Liver (tissue), 8 donors: ENCODE measurements at regions not wholly inside any gene's neighbourhood (a gene's known extent, or its start where the extent isn't known, plus 50 kb on each side); places are given as distances from the start of the nearest gene placed in this dataset.

Experiments
- DNase-seq: peaks from one replicate; pipeline ENCODE4 v3.0.0-alpha.2; 2017; ENCODE audit warnings: low spot score
- H3K27ac ChIP-seq, 2 donors: one replicate each; pipeline ENCODE4 v1.7.0; 2013; ENCODE audit warnings: inconsistent platforms in 2 of 2, low read length in 2 of 2, control low read depth in 1 of 2, low read depth in 1 of 2, mild to moderate bottlenecking in 1 of 2
- H3K27me3 ChIP-seq, 4 donors: one replicate each; pipeline versions ENCODE4 v1.6.1 to v1.7.0; 2013; ENCODE audit warnings: low read length in 3 of 4, inconsistent platforms in 1 of 4, mild to moderate bottlenecking in 1 of 4, moderate library complexity in 1 of 4; ENCODE audit not compliant: control insufficient read depth in 4 of 4, insufficient read depth in 4 of 4
- H3K36me3 ChIP-seq, 4 donors: one replicate each; pipeline versions ENCODE4 v1.6.1 to v1.7.0; 2013; ENCODE audit warnings: low read length in 3 of 4, mild to moderate bottlenecking in 3 of 4, low read depth in 1 of 4, moderate library complexity in 1 of 4; ENCODE audit not compliant: control insufficient read depth in 4 of 4, insufficient read depth in 3 of 4
- H3K4me1 ChIP-seq, 4 donors: one replicate each; pipeline versions ENCODE4 v1.6.1 to v1.7.0; 2013; ENCODE audit warnings: low read length in 3 of 4, mild to moderate bottlenecking in 3 of 4, moderate library complexity in 1 of 4; ENCODE audit not compliant: control insufficient read depth in 4 of 4, insufficient read depth in 4 of 4
- H3K4me3 ChIP-seq, 3 donors: one replicate each; pipeline versions ENCODE4 v1.6.1 to v1.7.0; 2013; ENCODE audit warnings: low read length in 3 of 3, control low read depth in 1 of 3, low read depth in 1 of 3, mild to moderate bottlenecking in 1 of 3
- H3K9ac ChIP-seq, 2 donors: one replicate each; pipeline ENCODE4 v1.7.0; 2013; ENCODE audit warnings: low read length in 2 of 2, mild to moderate bottlenecking in 2 of 2, moderate library complexity in 2 of 2, control low read depth in 1 of 2, low read depth in 1 of 2
- H3K9me3 ChIP-seq, 4 donors: one replicate each; pipeline versions ENCODE4 v1.6.1 to v1.7.0; 2013; ENCODE audit warnings: low read length in 3 of 4; ENCODE audit not compliant: control insufficient read depth in 4 of 4
- FOXA1 ChIP-seq: IDR thresholded peaks from 2 replicates; pipeline ENCODE4 v1.6.1; 2016; ENCODE audit warnings: antibody characterized with exemption
- FOXA2 ChIP-seq: IDR thresholded peaks from 2 replicates; pipeline ENCODE4 v1.6.1; 2016; ENCODE audit warnings: antibody characterized with exemption
- GABPA ChIP-seq, 2 donors: IDR thresholded peaks in 1 of 2; conservative IDR thresholded peaks in 1 of 2; 2 replicates each; pipeline ENCODE4 v1.6.1; 2016; ENCODE audit warnings: antibody characterized with exemption in 2 of 2, mild to moderate bottlenecking in 1 of 2, moderate library complexity in 1 of 2
- HNF4G ChIP-seq: IDR thresholded peaks from 2 replicates; pipeline ENCODE4 v1.6.1; 2016; ENCODE audit warnings: antibody characterized with exemption
- JUND ChIP-seq, 2 donors: IDR thresholded peaks; 2 replicates each; pipeline ENCODE4 v1.6.1; 2016; ENCODE audit warnings: antibody characterized with exemption in 2 of 2
- NR2F2 ChIP-seq: IDR thresholded peaks from 2 replicates; pipeline ENCODE4 v1.6.1; 2016; ENCODE audit warnings: antibody characterized with exemption
- RAD21 ChIP-seq, 2 donors: IDR thresholded peaks; 2 replicates each; pipeline ENCODE4 v1.6.1; 2016; ENCODE audit warnings: antibody characterized with exemption in 2 of 2, mild to moderate bottlenecking in 2 of 2
- SP1 ChIP-seq: IDR thresholded peaks from 2 replicates; pipeline ENCODE4 v1.6.1; 2018; ENCODE audit warnings: antibody characterized with exemption, mild to moderate bottlenecking
- ZBTB33 ChIP-seq: IDR thresholded peaks from 2 replicates; pipeline ENCODE4 v1.6.1; 2016; ENCODE audit warnings: antibody characterized with exemption
- WGBS: extraction: QIAGEN DNeasy Blood & Tissue Kit; methylation state at CpG from one replicate; pipeline ENCODE4 v1.1.7; 2013; 5-methylcytosine and 5-hydroxymethylcytosine counted together
- TF ChIP-seq, protein P1 (sequence below): IDR thresholded peaks from 2 replicates; pipeline ENCODE4 v1.6.1; 2016; ENCODE audit warnings: antibody characterized with exemption
- TF ChIP-seq, protein P2 (sequence below): IDR thresholded peaks from 2 replicates; pipeline ENCODE4 v1.6.1; 2016; ENCODE audit warnings: antibody characterized with exemption, mild to moderate bottlenecking
- TF ChIP-seq, protein P3 (sequence below): fragments of 150-350 bp; IDR thresholded peaks from 2 replicates; pipeline ENCODE4 v1.5.1; 2017; ENCODE audit warnings: improper control_type of control experiment, low read depth, low read length; ENCODE audit not compliant: missing input control
- donor health status: healthy.
- donor health status: healthy.
- donor health status: healthy.
- donor health status: healthy.
- donor health status: healthy.

- WGBS: 82% methylated on average over 3 of the region's 3 CpGs
- H3K36me3 ChIP-seq: no peaks in the 10 kb centered on the region
- H3K9me3 ChIP-seq: no peaks in the 10 kb centered on the region
- DNase-seq: no peak
- no peak overlapping the region for H3K27ac ChIP-seq
- H3K27me3 ChIP-seq: peaks cover 0 to 3% (median 0%) of the 10 kb centered on the region in 4 donors
- no peak overlapping the region for H3K4me3 ChIP-seq
- TF ChIP-seq JUND (IDR thresholded peaks at IDR 0.05) (no peak), GABPA (IDR thresholded peaks at IDR 0.05 in 1 of 2, conservative IDR thresholded peaks at IDR 0.05 in 1 of 2) (no peak), FOXA2 (no peak), ZBTB33 (no peak), HNF4G (no peak)
- TF ChIP-seq, protein P1, sequence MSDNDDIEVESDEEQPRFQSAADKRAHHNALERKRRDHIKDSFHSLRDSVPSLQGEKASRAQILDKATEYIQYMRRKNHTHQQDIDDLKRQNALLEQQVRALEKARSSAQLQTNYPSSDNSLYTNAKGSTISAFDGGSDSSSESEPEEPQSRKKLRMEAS: no peak
- TF ChIP-seq, protein P2, sequence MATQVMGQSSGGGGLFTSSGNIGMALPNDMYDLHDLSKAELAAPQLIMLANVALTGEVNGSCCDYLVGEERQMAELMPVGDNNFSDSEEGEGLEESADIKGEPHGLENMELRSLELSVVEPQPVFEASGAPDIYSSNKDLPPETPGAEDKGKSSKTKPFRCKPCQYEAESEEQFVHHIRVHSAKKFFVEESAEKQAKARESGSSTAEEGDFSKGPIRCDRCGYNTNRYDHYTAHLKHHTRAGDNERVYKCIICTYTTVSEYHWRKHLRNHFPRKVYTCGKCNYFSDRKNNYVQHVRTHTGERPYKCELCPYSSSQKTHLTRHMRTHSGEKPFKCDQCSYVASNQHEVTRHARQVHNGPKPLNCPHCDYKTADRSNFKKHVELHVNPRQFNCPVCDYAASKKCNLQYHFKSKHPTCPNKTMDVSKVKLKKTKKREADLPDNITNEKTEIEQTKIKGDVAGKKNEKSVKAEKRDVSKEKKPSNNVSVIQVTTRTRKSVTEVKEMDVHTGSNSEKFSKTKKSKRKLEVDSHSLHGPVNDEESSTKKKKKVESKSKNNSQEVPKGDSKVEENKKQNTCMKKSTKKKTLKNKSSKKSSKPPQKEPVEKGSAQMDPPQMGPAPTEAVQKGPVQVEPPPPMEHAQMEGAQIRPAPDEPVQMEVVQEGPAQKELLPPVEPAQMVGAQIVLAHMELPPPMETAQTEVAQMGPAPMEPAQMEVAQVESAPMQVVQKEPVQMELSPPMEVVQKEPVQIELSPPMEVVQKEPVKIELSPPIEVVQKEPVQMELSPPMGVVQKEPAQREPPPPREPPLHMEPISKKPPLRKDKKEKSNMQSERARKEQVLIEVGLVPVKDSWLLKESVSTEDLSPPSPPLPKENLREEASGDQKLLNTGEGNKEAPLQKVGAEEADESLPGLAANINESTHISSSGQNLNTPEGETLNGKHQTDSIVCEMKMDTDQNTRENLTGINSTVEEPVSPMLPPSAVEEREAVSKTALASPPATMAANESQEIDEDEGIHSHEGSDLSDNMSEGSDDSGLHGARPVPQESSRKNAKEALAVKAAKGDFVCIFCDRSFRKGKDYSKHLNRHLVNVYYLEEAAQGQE: no peak
- no peak overlapping the region for H3K9ac ChIP-seq
- peaks cover 0 to 2% (median 0%) of the 10 kb centered on the region in 4 donors for H3K4me1 ChIP-seq
These were observed 123.7 kb upstream of the NABP1 start for GRCh38 chr2:191554240-191554639.

DNA sequence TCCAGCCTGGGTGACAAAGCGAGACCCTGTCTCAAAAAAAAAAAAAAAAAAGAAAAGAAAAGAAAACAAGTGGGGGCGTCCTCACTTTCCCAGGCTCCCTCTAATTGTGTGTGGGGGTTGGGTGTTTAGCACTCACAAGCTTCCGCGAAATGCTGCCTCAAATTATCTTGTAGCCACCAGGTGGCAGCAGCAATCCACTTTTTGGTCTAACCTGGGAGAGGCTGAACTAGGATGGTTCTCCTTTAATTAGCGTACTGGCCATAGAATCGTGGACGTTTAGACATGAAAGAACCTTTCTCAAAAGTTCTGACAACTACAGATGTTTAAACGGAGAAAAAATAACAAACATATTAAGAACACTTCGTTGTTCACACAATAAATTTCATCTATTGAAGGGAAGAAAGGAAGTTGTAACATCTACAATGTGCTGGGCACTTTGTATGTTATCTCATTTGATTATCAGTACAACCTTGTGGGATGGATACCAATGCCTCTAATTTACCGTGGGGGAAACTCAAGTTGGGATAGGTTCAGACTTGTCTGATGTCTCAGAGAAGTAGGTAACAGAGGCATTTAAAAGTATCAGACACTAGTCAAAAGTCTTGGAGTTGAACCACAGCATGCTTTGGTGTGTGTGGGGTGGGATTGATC is 122.7 kb upstream of the NABP1 start:
- H3K9ac ChIP-seq: no peak overlapping the region
- H3K27me3 ChIP-seq: peaks cover 0 to 3% (median 0%) of the 10 kb centered on the region in 4 donors
- peak; percentile 85 for DNase-seq
- H3K4me3 ChIP-seq: no peak overlapping the region
- 1% methylated on average over 10 of the region's 10 CpGs for WGBS
- H3K36me3 ChIP-seq: no peaks in the 10 kb centered on the region
- TF ChIP-seq RAD21 (IDR thresholded peaks at IDR 0.05) (peak; percentile 92), FOXA1 (no peak), SP1 (no peak), NR2F2 (no peak)
- TF ChIP-seq, protein P3, sequence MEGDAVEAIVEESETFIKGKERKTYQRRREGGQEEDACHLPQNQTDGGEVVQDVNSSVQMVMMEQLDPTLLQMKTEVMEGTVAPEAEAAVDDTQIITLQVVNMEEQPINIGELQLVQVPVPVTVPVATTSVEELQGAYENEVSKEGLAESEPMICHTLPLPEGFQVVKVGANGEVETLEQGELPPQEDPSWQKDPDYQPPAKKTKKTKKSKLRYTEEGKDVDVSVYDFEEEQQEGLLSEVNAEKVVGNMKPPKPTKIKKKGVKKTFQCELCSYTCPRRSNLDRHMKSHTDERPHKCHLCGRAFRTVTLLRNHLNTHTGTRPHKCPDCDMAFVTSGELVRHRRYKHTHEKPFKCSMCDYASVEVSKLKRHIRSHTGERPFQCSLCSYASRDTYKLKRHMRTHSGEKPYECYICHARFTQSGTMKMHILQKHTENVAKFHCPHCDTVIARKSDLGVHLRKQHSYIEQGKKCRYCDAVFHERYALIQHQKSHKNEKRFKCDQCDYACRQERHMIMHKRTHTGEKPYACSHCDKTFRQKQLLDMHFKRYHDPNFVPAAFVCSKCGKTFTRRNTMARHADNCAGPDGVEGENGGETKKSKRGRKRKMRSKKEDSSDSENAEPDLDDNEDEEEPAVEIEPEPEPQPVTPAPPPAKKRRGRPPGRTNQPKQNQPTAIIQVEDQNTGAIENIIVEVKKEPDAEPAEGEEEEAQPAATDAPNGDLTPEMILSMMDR: peak; percentile 76
- H3K27ac ChIP-seq: no peak overlapping the region
- H3K4me1 ChIP-seq: peaks cover 0 to 2% (median 0%) of the 10 kb centered on the region in 4 donors
- H3K9me3 ChIP-seq: no peaks in the 10 kb centered on the region
